ENCODE measurements at regions not wholly inside any gene's neighbourhood (a gene's known extent, or its start where the extent isn't known, plus 50 kb on each side); places are given as distances from the start of the nearest gene placed in this dataset.

- no peak for DNase-seq (ENCODE audit: low read depth in 2 of 2)
Observed at GRCh38 chr4:13930155-13930554, 302.6 kb upstream of the BOD1L1 start.

- no peak for DNase-seq (ENCODE audit: low read depth in 2 of 2)
Observed at GRCh38 chr4:13933191-13933590, 305.7 kb upstream of the BOD1L1 start.

GRCh38 chr4:13938299-13938698, 310.8 kb upstream of the BOD1L1 start:
- no peak for DNase-seq (ENCODE audit: low read depth in 2 of 2)

GRCh38 chr4:13940921-13941320, 313.4 kb upstream of the BOD1L1 start:
- DNase-seq (ENCODE audit: low read depth in 2 of 2), result no peak

GRCh38 chr4:13942977-13943376, 315.5 kb upstream of the BOD1L1 start:
- no peak for DNase-seq (ENCODE audit: low read depth in 2 of 2)

GRCh38 chr4:13944095-13944511, 316.6 kb upstream of the BOD1L1 start:
- no peak for DNase-seq (ENCODE audit: low read depth in 2 of 2)

GRCh38 chr4:13947921-13948320, 320.4 kb upstream of the BOD1L1 start:
- no peak for DNase-seq (ENCODE audit: low read depth in 2 of 2)

GRCh38 chr4:13950491-13950890, 323.0 kb upstream of the BOD1L1 start:
- no peak for DNase-seq (ENCODE audit: low read depth in 2 of 2)

GRCh38 chr4:13953083-13953482, 325.6 kb upstream of the BOD1L1 start:
- no peak for DNase-seq (ENCODE audit: low read depth in 2 of 2)

- DNase-seq (ENCODE audit: low read depth in 2 of 2), result no peak
Observed at GRCh38 chr4:13955551-13955950, 328.0 kb upstream of the BOD1L1 start.

GRCh38 chr4:13956947-13957346, 329.4 kb upstream of the BOD1L1 start:
- no peak for DNase-seq (ENCODE audit: low read depth in 2 of 2)

GRCh38 chr4:13957871-13958270, 330.3 kb upstream of the BOD1L1 start:
- DNase-seq (ENCODE audit: low read depth in 2 of 2), result no peak

GRCh38 chr4:13963601-13964000, 336.1 kb upstream of the BOD1L1 start:
- no peak for DNase-seq (ENCODE audit: low read depth in 2 of 2)

- DNase-seq (ENCODE audit: low read depth in 2 of 2), result no peak
Observed at GRCh38 chr4:13966231-13967195, 339.0 kb upstream of the BOD1L1 start.

- no peak for DNase-seq (ENCODE audit: low read depth in 2 of 2)
Observed at GRCh38 chr4:13968723-13969122, 341.2 kb upstream of the BOD1L1 start.

- DNase-seq (ENCODE audit: low read depth in 2 of 2), result no peak
Observed at GRCh38 chr4:13970349-13970748, 342.8 kb upstream of the BOD1L1 start.

- DNase-seq (ENCODE audit: low read depth in 2 of 2), result no peak
Observed at GRCh38 chr4:13977746-13978145, 350.2 kb upstream of the BOD1L1 start.

GRCh38 chr4:13980317-13981310, 353.1 kb upstream of the BOD1L1 start:
- DNase-seq (ENCODE audit: low read depth in 2 of 2), result no peak

GRCh38 chr4:13981499-13981898, 354.0 kb upstream of the BOD1L1 start:
- DNase-seq (ENCODE audit: low read depth in 2 of 2), result no peak

- no peak for DNase-seq (ENCODE audit: low read depth in 2 of 2)
Observed at GRCh38 chr4:13982010-13982409, 354.5 kb upstream of the BOD1L1 start.

GRCh38 chr4:13983189-13983790, 355.8 kb upstream of the BOD1L1 start:
- DNase-seq (ENCODE audit: low read depth in 2 of 2), result no peak
